Ovary (tissue), 7 donors: ENCODE measurements at regions not wholly inside any gene's neighbourhood (a gene's known extent, or its start where the extent isn't known, plus 50 kb on each side); places are given as distances from the start of the nearest gene placed in this dataset.
A peak's percentile ranks its signal among the peaks of the same experiment; 100 is the strongest.

Experiments
- DNase-seq, 5 donors: peaks; one replicate each; pipeline ENCODE4 v3.0.0-alpha.2; 2019 to 2020
- H3K27ac ChIP-seq, 2 donors: fragments of 200-600 bp; one replicate each; pipeline versions ENCODE4 v1.5.1 to v1.8.0; 2019 to 2022
- H3K27me3 ChIP-seq: fragments of 200-600 bp; one replicate; pipeline ENCODE4 v1.8.0; 2022
- H3K36me3 ChIP-seq: fragments of 200-600 bp; sonication (generic); one replicate; pipeline ENCODE4 v1.5.1; 2019
- H3K4me1 ChIP-seq: one replicate; pipeline ENCODE4 v1.8.1; 2013; ENCODE audit warnings: mild to moderate bottlenecking, moderate library complexity; ENCODE audit not compliant: insufficient read depth
- H3K4me3 ChIP-seq: fragments of 200-600 bp; sonication (generic); one replicate; pipeline ENCODE4 v1.5.1; 2017
- H3K9me3 ChIP-seq, 2 donors: fragments of 200-600 bp in 1 of 2; sonication (generic) in 1 of 2; one replicate each; pipeline versions ENCODE4 v1.5.1 to v1.8.1; 2013 to 2019; ENCODE audit warnings: mild to moderate bottlenecking in 1 of 2, moderate library complexity in 1 of 2
- EP300 ChIP-seq: sonication (generic); formaldehyde crosslinking; IDR thresholded peaks from one replicate; pipeline ENCODE4 v1.6.1; 2017; ENCODE audit warnings: antibody characterized with exemption
- POLR2A ChIP-seq: fragments of 450-650 bp; IDR thresholded peaks from one replicate; pipeline ENCODE4 v1.6.1; 2017; ENCODE audit warnings: antibody characterized with exemption, mild to moderate bottlenecking, moderate library complexity
- WGBS, 3 donors: extraction: QIAGEN DNeasy Blood & Tissue Kit in 1 of 3; methylation state at CpG; one replicate each; pipeline versions ENCODE4 v1.1.5 to v1.1.7; 2013 to 2017; 5-methylcytosine and 5-hydroxymethylcytosine counted together
- intact Hi-C, 4 donors: fragments of 100-400 bp; cut with DNase I; formaldehyde crosslinking; loops; one replicate each; pipeline versions ENCODE4 v1.11.0 to v1.15.1; 2022 to 2023
- TF ChIP-seq, protein P1 (sequence below), 3 donors: fragments of 450-650 bp in 2 of 3; fragments of 200-600 bp in 1 of 3; IDR thresholded peaks; one replicate each; pipeline versions ENCODE4 v1.5.1 to v1.8.0; 2016 to 2022; ENCODE audit warnings: antibody characterized with exemption in 3 of 3, mild to moderate bottlenecking in 1 of 3
- donor health status: DM: no; HTN: no; CAD: no; lungs with moderate emphysema.
- donor health status: DM: no; HTN: no; CAD: no.
- donor health status: Bipolar disorder and iron deficiency.
- donor health status: DM: no; HTN: no; CAD: no.
- donor health status: DM: yes; HTN: yes; CAD: no.

DNA sequence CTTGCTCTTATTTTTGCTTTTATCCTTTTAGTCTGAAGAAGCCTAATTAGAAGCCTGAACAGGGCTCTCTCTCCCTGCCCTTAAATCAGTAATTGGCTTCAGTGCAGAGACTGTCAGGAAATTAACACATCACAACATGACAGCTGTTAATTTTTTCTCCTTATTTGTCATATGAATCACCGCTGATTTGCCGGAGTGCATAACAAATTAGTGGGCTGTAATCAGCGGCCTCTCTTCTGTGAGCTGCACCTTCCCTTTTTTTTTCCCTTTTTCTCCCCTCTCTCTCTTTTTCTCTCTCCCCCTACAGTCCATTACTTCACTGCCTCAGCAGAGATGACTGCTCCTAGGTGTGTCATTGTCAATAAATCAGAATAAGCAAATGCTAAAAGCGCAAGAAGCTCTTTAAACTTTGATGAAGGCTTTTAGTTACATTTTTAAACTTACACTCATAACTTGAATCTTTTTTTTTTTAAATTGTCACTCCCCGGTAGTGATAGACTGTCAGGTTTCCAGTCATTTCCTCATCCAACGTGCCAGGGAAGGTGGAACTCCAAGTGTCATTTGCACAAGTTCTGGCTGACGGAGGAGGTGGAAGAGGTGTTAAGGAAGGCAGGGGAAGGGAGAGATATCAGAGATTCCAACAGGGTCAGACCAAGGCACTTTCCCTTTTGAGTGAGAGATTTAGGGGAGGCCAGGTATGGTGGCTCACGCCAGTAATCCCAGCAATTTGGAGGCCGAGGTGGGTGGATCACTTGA is 197.1 kb upstream of the TSHZ3 start:
- intact Hi-C loops = loop anchor here in 1 of 4 donors (10.0 kb wide), 1 partner anchor 678 kb away; no protein-coding TSS in a partner anchor

DNA sequence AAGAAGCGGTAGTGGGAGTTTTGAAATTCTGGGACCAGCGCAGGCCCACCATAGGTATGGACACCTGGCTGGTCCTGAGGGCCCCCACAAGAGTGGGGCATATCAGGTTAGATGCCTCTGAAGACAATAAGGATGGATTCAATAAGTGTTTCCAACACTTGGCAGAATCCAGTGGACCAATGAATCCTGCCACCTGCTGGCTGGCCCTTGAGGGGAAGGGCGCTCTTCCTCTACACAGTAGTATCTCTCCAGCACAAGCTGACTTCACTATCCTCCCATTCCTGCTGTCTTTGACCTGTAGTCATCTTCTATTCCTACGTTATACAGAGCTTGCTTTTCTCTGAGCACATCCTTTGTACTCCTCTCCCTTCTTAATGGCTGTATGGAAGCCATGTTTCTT is 199.7 kb upstream of the TSHZ3 start:
- DNase-seq = no peak
- H3K9me3 ChIP-seq = no peaks in the 10 kb centered on the region
- WGBS, 3 donors = 89 to 95% (median 93%) methylated on average over 4 of the region's 4 CpGs

More for the DNA sequence above, 197.1 kb upstream of the TSHZ3 start:
- H3K36me3 ChIP-seq = no peaks in the 10 kb centered on the region
- no peak overlapping the region for H3K27ac ChIP-seq
- H3K27me3 ChIP-seq = no peaks in the 10 kb centered on the region
- no peak overlapping the region for H3K4me3 ChIP-seq
- no peak for TF ChIP-seq POLR2A
- TF ChIP-seq, protein P1, sequence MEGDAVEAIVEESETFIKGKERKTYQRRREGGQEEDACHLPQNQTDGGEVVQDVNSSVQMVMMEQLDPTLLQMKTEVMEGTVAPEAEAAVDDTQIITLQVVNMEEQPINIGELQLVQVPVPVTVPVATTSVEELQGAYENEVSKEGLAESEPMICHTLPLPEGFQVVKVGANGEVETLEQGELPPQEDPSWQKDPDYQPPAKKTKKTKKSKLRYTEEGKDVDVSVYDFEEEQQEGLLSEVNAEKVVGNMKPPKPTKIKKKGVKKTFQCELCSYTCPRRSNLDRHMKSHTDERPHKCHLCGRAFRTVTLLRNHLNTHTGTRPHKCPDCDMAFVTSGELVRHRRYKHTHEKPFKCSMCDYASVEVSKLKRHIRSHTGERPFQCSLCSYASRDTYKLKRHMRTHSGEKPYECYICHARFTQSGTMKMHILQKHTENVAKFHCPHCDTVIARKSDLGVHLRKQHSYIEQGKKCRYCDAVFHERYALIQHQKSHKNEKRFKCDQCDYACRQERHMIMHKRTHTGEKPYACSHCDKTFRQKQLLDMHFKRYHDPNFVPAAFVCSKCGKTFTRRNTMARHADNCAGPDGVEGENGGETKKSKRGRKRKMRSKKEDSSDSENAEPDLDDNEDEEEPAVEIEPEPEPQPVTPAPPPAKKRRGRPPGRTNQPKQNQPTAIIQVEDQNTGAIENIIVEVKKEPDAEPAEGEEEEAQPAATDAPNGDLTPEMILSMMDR (IDR thresholded peaks at IDR 0.05) = no peak
- TF ChIP-seq EP300 = no peak
- H3K9me3 ChIP-seq = no peaks in the 10 kb centered on the region
- no peaks in the 10 kb centered on the region for H3K4me1 ChIP-seq
- WGBS, 3 donors = 76 to 80% (median 78%) methylated on average over 9 of the region's 9 CpGs
- no peak for DNase-seq

DNA sequence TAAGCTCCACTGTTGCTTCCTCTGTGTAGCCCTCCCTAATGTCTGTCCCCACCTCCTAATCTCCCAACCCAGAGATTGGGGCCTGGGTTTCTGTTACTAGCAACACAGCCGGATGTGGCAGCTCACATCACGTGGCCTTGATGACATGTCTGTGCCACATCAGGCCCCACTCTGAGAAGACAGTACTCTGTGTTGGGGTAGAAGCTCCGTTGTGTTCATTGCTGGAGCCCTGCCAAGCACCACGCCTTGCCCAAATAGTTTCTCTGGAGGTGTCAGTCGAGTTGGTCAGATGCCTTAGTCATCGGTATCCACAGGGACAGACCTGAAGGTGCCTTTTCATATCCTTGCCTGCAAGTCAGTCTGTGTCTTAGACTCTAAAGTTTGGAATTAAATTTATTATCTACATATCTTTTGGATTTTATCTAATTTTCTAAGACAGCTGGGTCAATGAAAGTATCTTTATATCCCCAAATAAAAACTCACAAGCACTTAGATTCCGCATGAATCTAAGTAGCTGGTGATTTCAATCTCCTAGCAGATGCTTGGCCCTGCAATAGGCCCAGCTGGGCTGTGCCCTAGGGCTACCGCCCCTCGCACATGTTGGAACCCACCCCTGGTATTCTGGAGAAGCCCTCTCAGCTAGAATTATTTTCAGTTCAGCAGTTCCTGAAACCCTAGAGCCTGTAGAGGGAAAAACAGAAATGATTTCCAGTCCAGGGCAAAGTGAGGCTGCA is 204.0 kb upstream of the TSHZ3 start:
- Histone ChIP-seq H3K27ac (no peak overlapping the region), H3K4me3 (no peak overlapping the region), H3K27me3 (no peaks in the 10 kb centered on the region), H3K36me3 (no peaks in the 10 kb centered on the region), H3K4me1 (peaks cover 4% of the 10 kb centered on the region), H3K9me3 (no peaks in the 10 kb centered on the region)
- WGBS, 3 donors = 57 to 67% (median 63%) methylated on average over 9 of the region's 9 CpGs
- DNase-seq = peak in 1 of 5 donors; percentile 44
- intact Hi-C loops = no loop called here
- TF ChIP-seq POLR2A = no peak
- no peak for TF ChIP-seq EP300
- TF ChIP-seq, protein P1 (IDR thresholded peaks at IDR 0.05) = no peak

More for the DNA sequence above, 199.7 kb upstream of the TSHZ3 start:
- H3K4me1 ChIP-seq = peaks cover 3% of the 10 kb centered on the region
- no peaks in the 10 kb centered on the region for H3K36me3 ChIP-seq
- no peak overlapping the region for H3K4me3 ChIP-seq
- TF ChIP-seq EP300 (no peak), POLR2A (no peak)
- TF ChIP-seq, protein P1 (IDR thresholded peaks at IDR 0.05) = no peak
- H3K27me3 ChIP-seq = no peaks in the 10 kb centered on the region
- intact Hi-C loops = loop anchor here in 1 of 4 donors (10.0 kb wide), 1 partner anchor 676 kb away; no protein-coding TSS in a partner anchor
- no peak overlapping the region for H3K27ac ChIP-seq

DNA sequence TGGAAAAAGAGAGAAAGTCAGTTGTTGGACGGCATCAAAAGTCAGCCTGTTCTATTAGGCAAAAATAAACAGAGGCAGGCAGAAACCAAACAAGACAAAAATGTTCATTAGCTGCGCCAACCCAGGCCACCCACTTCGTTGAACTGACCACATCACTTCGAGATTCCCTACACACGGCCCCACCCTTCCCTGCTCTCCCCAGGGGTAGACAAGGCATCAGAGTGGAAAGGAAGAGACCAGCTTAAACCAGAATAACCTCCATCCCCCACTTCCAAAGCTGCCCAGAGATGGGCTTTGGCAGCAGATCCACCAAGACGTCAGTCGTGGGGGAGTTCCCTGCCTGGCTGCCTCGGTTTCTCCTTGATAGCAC is 204.6 kb upstream of the TSHZ3 start:
- TF ChIP-seq POLR2A (no peak), EP300 (no peak)
- TF ChIP-seq, protein P1 (IDR thresholded peaks at IDR 0.05) = no peak
- Histone ChIP-seq H3K4me3 (no peak overlapping the region), H3K4me1 (peaks cover 4% of the 10 kb centered on the region), H3K36me3 (no peaks in the 10 kb centered on the region), H3K27me3 (no peaks in the 10 kb centered on the region), H3K27ac (no peak overlapping the region), H3K9me3 (no peaks in the 10 kb centered on the region)
- peak; percentile 28 to 70 (median 35) for DNase-seq
- intact Hi-C loops = no loop called here
- WGBS, 3 donors = 10 to 19% (median 10%) methylated on average over 8 of the region's 8 CpGs
